Upper lobe of left lung (tissue), 6 donors: ENCODE measurements at regions not wholly inside any gene's neighbourhood (a gene's known extent, or its start where the extent isn't known, plus 50 kb on each side); places are given as distances from the start of the nearest gene placed in this dataset.

Source experiments
- ATAC-seq, 2 donors: fragments of 200-7000 bp; cut with Tn5 transposase; one replicate each; pipeline ENCODE4 v1.9.1; 2022; ENCODE audit warnings: mild to moderate bottlenecking in 2 of 2, moderate library complexity in 2 of 2; ENCODE audit not compliant: low FRiP score in 2 of 2
- DNase-seq, 2 donors: peaks; one replicate each; pipeline ENCODE4 v3.0.0-alpha.2; 2019 to 2020
- H3K27ac ChIP-seq, 4 donors: fragments of 200-600 bp; sonication (generic); one replicate each; pipeline ENCODE4 v1.5.1; 2016 to 2019
- H3K27me3 ChIP-seq, 4 donors: fragments of 200-600 bp; sonication (generic); one replicate each; pipeline ENCODE4 v1.5.1; 2017 to 2019
- H3K36me3 ChIP-seq, 4 donors: fragments of 200-600 bp; sonication (generic); one replicate each; pipeline ENCODE4 v1.5.1; 2016 to 2019
- H3K4me1 ChIP-seq, 4 donors: fragments of 200-600 bp; sonication (generic); one replicate each; pipeline ENCODE4 v1.5.1; 2018 to 2019
- H3K4me3 ChIP-seq, 4 donors: fragments of 200-600 bp; sonication (generic); one replicate each; pipeline ENCODE4 v1.5.1; 2017 to 2019; ENCODE audit warnings: mild to moderate bottlenecking in 2 of 4, moderate library complexity in 1 of 4
- H3K9me3 ChIP-seq, 4 donors: fragments of 200-600 bp; sonication (generic); one replicate each; pipeline ENCODE4 v1.5.1; 2018 to 2019
- EP300 ChIP-seq, 4 donors: sonication (generic); formaldehyde crosslinking; IDR thresholded peaks; one replicate each; pipeline ENCODE4 v1.5.1; 2017; ENCODE audit warnings: antibody characterized with exemption in 4 of 4, control low read depth in 2 of 4
- POLR2A ChIP-seq, 4 donors: fragments of 450-650 bp; IDR thresholded peaks; one replicate each; pipeline ENCODE4 v1.5.1; 2016 to 2017; ENCODE audit warnings: antibody characterized with exemption in 4 of 4, mild to moderate bottlenecking in 2 of 4
- POLR2AphosphoS5 ChIP-seq, 2 donors: sonication (generic); formaldehyde crosslinking; IDR thresholded peaks; one replicate each; pipeline ENCODE4 v1.5.1; 2017; ENCODE audit warnings: antibody characterized with exemption in 2 of 2
- WGBS, 2 donors: methylation state at CpG; one replicate each; pipeline ENCODE4 v1.1.5; 2017 to 2018; 5-methylcytosine and 5-hydroxymethylcytosine counted together
- TF ChIP-seq, protein P1 (sequence below), 6 experiments: fragments of 450-650 bp in 4 of 6; fragments of 200-600 bp in 2 of 6; sonication (generic) in 2 of 6; IDR thresholded peaks; one replicate each; pipeline ENCODE4 v1.5.1; 2016 to 2019; ENCODE audit warnings: antibody characterized with exemption in 6 of 6
- donor health status: DM: no; HTN: no; CAD: no; lungs with moderate emphysema.
- donor health status: DM: no; HTN: yes; CAD: no; lungs with severe emphysema.

DNA sequence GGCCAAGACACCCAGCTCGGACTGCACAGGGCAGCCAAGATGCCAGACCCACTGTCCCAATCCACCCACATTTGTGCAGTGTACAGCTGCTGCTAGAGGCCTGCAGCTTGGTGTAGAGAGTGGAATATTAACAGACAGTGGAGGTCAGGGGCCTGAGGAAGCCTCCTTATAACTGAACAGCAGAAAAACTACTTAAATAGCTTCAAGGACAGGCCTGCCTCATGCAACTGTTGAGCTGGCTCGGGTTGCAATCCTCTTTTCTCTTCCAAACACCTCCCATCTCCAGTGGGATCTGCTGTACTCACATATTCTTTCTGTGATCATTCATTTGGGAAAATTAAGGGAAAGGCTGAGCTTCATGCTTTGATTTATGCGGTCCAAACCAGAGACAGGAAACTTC lies 1043.2 kb upstream of the TMEM132C start:
- TF ChIP-seq, protein P1, sequence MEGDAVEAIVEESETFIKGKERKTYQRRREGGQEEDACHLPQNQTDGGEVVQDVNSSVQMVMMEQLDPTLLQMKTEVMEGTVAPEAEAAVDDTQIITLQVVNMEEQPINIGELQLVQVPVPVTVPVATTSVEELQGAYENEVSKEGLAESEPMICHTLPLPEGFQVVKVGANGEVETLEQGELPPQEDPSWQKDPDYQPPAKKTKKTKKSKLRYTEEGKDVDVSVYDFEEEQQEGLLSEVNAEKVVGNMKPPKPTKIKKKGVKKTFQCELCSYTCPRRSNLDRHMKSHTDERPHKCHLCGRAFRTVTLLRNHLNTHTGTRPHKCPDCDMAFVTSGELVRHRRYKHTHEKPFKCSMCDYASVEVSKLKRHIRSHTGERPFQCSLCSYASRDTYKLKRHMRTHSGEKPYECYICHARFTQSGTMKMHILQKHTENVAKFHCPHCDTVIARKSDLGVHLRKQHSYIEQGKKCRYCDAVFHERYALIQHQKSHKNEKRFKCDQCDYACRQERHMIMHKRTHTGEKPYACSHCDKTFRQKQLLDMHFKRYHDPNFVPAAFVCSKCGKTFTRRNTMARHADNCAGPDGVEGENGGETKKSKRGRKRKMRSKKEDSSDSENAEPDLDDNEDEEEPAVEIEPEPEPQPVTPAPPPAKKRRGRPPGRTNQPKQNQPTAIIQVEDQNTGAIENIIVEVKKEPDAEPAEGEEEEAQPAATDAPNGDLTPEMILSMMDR (IDR thresholded peaks at IDR 0.05) = no peak
- TF ChIP-seq EP300 (IDR thresholded peaks at IDR 0.05) (no peak), POLR2AphosphoS5 (IDR thresholded peaks at IDR 0.05) (no peak), POLR2A (IDR thresholded peaks at IDR 0.05) (no peak)
- DNase-seq (no peak), ATAC-seq (no peak)
- H3K36me3 ChIP-seq = no peaks in the 10 kb centered on the region
- WGBS, 2 donors = 43 to 59% methylated on average over 3 of the region's 3 CpGs
- no peaks in the 10 kb centered on the region for H3K9me3 ChIP-seq
- H3K4me3 ChIP-seq = no peak overlapping the region
- H3K27me3 ChIP-seq = no peaks in the 10 kb centered on the region
- no peak overlapping the region for H3K27ac ChIP-seq
- H3K4me1 ChIP-seq = no peaks in the 10 kb centered on the region

DNA sequence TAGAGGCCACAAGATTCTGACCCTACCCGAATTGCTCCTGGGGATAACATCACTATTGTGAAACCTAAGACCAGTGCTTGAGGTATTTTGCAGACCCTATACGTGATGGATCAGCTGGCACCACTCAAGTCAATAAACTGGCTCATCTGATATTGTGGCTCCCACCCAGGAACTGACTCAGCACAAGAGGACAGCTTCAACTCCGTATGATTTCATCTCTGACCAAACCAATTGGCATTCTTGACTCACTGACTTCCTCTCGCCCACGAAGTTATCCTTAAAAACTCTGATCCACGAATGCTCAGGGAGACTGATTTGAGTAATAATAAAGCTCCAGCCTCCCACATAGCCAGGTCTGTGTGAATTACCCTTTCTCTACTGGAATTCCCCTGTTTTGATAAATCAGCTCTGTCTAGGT lies 1036.1 kb upstream of the TMEM132C start:
- H3K4me3 ChIP-seq = no peak overlapping the region
- H3K9me3 ChIP-seq = no peaks in the 10 kb centered on the region
- H3K4me1 ChIP-seq = no peaks in the 10 kb centered on the region
- 73 to 76% methylated on average over 6 of the region's 6 CpGs for WGBS, 2 donors
- DNase-seq (no peak), ATAC-seq (peak in 1 of 2 donors; percentile 74)
- H3K27me3 ChIP-seq = no peaks in the 10 kb centered on the region
- TF ChIP-seq POLR2AphosphoS5 (IDR thresholded peaks at IDR 0.05) = no peak
- TF ChIP-seq, protein P1 (IDR thresholded peaks at IDR 0.05) = no peak
- no peak for TF ChIP-seq EP300 (IDR thresholded peaks at IDR 0.05)
- TF ChIP-seq POLR2A (IDR thresholded peaks at IDR 0.05) = no peak
- H3K27ac ChIP-seq = no peak overlapping the region
- H3K36me3 ChIP-seq = no peaks in the 10 kb centered on the region

DNA sequence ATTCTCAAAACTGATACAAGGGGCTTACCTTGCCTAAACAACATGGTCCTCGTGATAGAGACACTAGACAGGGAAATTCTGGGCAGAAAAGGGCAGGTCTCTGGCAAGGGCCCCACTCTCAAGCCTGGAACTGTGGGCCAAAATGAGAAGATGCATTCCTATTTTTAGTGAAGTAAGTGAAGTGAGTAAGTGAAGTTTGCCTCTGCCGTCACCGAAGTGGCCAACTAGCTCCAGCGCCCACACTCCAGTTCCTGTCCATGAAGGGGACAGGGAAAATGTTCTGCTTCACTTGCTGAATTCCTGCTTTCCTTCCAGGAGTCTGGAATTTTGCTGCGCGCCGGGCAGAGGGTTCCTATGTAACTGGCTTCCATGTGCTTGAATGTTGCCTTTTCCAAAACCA lies 1035.6 kb upstream of the TMEM132C start:
- Histone ChIP-seq H3K36me3 (no peaks in the 10 kb centered on the region), H3K27ac (no peak overlapping the region), H3K27me3 (no peaks in the 10 kb centered on the region), H3K4me1 (no peaks in the 10 kb centered on the region), H3K9me3 (no peaks in the 10 kb centered on the region), H3K4me3 (no peak overlapping the region)
- WGBS, 2 donors = 77 to 84% methylated on average over 7 of the region's 7 CpGs
- TF ChIP-seq POLR2AphosphoS5 (IDR thresholded peaks at IDR 0.05) (no peak), POLR2A (IDR thresholded peaks at IDR 0.05) (no peak), EP300 (IDR thresholded peaks at IDR 0.05) (no peak)
- TF ChIP-seq, protein P1 (IDR thresholded peaks at IDR 0.05) = no peak
- ATAC-seq (peak in 1 of 2 donors; percentile 31), DNase-seq (no peak)

DNA sequence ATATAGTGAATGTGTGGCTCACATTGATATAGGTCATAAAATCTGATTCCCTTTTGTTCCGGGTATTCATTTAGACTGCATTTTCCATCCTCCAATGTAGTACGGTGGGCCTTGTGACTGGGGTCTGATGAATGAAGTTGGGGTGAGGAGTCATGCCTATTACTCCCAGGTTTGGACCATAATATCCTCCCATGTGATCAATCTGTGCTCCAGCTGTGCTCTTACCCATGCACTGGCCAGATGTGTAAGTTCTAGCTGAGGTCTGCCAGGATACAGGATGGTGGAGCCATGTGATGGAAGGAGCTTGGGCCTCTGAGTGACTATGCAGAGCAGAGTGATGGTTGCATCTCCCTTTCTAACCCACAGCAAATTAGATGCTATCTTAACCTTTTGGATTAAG lies 1034.0 kb upstream of the TMEM132C start:
- Histone ChIP-seq H3K4me3 (no peak overlapping the region), H3K4me1 (no peaks in the 10 kb centered on the region), H3K36me3 (no peaks in the 10 kb centered on the region), H3K27me3 (no peaks in the 10 kb centered on the region), H3K27ac (no peak overlapping the region), H3K9me3 (no peaks in the 10 kb centered on the region)
- DNase-seq (no peak), ATAC-seq (no peak)
- TF ChIP-seq POLR2AphosphoS5 (IDR thresholded peaks at IDR 0.05) (no peak), POLR2A (IDR thresholded peaks at IDR 0.05) (no peak), EP300 (IDR thresholded peaks at IDR 0.05) (no peak)
- TF ChIP-seq, protein P1 (IDR thresholded peaks at IDR 0.05) = no peak
- WGBS, 2 donors = 68 to 90% methylated on average over 2 of the region's 2 CpGs

DNA sequence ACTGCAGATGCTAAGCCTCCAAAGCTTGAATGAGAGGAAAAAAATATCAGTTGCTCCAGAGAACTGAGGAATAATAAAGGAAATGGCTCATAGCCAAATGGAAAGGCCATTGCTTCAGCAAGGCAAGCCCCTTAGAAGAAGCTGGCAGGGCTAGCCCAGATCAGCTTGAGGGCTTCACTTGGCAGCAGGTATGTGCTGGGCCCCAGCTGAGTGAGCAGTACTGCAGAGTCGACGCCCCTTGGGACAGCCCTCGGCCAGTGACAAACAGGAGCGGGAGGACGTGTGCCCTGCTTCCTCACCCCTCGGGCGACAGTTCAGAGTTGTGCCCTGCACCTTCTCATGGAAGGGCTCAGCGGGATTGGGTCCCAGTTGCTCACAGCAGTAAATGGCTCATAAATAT lies 1031.2 kb upstream of the TMEM132C start:
- Histone ChIP-seq H3K9me3 (no peaks in the 10 kb centered on the region), H3K36me3 (no peaks in the 10 kb centered on the region), H3K4me1 (no peaks in the 10 kb centered on the region), H3K4me3 (no peak overlapping the region), H3K27me3 (no peaks in the 10 kb centered on the region), H3K27ac (no peak overlapping the region)
- TF ChIP-seq POLR2AphosphoS5 (IDR thresholded peaks at IDR 0.05) (no peak), POLR2A (IDR thresholded peaks at IDR 0.05) (no peak), EP300 (IDR thresholded peaks at IDR 0.05) (no peak)
- TF ChIP-seq, protein P1 (IDR thresholded peaks at IDR 0.05) = no peak
- ATAC-seq (no peak), DNase-seq (no peak)
- WGBS, 2 donors = 67 to 78% methylated on average over 7 to 8 of the region's 8 CpGs
